Inferior parietal cortex (tissue), 1 donor: ENCODE measurements at regions not wholly inside any gene's neighbourhood (a gene's known extent, or its start where the extent isn't known, plus 50 kb on each side); places are given as distances from the start of the nearest gene placed in this dataset.
"Not testable (repeated sequence)": the region's sequence is repeated elsewhere in the genome, so short reads cannot be mapped to it uniquely, and the experiment has no call there.

Source experiments
- DNase-seq: peaks from one replicate; pipeline ENCODE4 v3.0.0-alpha.2; 2016; ENCODE audit errors: extremely low spot score

- no peak for DNase-seq
These were observed 1065.4 kb downstream of the TAF11L14 start for GRCh38 chr5:18699681-18700080.

- no peak for DNase-seq
These were observed 1068.6 kb downstream of the TAF11L14 start for GRCh38 chr5:18702821-18703220.

- no peak for DNase-seq
These were observed 1078.8 kb downstream of the TAF11L14 start for GRCh38 chr5:18712936-18713485.

GRCh38 chr5:18720002-18720401, 1085.7 kb downstream of the TAF11L14 start:
- DNase-seq, result no peak

- DNase-seq, result no peak
These were observed 1098.6 kb downstream of the TAF11L14 start for GRCh38 chr5:18732556-18733479.

GRCh38 chr5:18736051-18736398, 1101.8 kb downstream of the TAF11L14 start:
- DNase-seq, result no peak

GRCh38 chr5:18736736-18737135, 1102.5 kb downstream of the TAF11L14 start:
- DNase-seq, result not testable (repeated sequence)

GRCh38 chr5:18740301-18740700, 1106.0 kb downstream of the TAF11L14 start:
- DNase-seq, result no peak

GRCh38 chr5:18742830-18743229, 1108.6 kb downstream of the TAF11L14 start:
- DNase-seq, result no peak

- DNase-seq, result no peak
These were observed 1110.2 kb downstream of the TAF11L14 start for GRCh38 chr5:18744441-18744840.

GRCh38 chr5:18745042-18745987, 1111.1 kb downstream of the TAF11L14 start:
- DNase-seq, result no peak

- peak; percentile 8 for DNase-seq
These were observed 1111.8 kb downstream of the TAF11L14 start for GRCh38 chr5:18745988-18746615.

- DNase-seq, result no peak
These were observed 1115.5 kb downstream of the TAF11L14 start for GRCh38 chr5:18749763-18750162.

GRCh38 chr5:18752317-18752716, 1118.1 kb downstream of the TAF11L14 start:
- no peak for DNase-seq

- no peak for DNase-seq
These were observed 1119.9 kb downstream of the TAF11L14 start for GRCh38 chr5:18754201-18754600.

- no peak for DNase-seq
These were observed 1127.5 kb downstream of the TAF11L14 start for GRCh38 chr5:18761801-18762200.

GRCh38 chr5:18764161-18764560, 1129.9 kb downstream of the TAF11L14 start:
- no peak for DNase-seq

- DNase-seq, result no peak
These were observed 1131.0 kb downstream of the TAF11L14 start for GRCh38 chr5:18765304-18765703.

GRCh38 chr5:18771097-18771610, 1136.9 kb downstream of the TAF11L14 start:
- no peak for DNase-seq

- DNase-seq, result peak; percentile 23
These were observed 1138.2 kb downstream of the TAF11L14 start for GRCh38 chr5:18772475-18772874.

GRCh38 chr5:18778225-18778624, 1144.0 kb downstream of the TAF11L14 start:
- peak; percentile 15 for DNase-seq
